Neural cell (in vitro differentiated cells): ENCODE measurements at regions not wholly inside any gene's neighbourhood (a gene's known extent, or its start where the extent isn't known, plus 50 kb on each side); places are given as distances from the start of the nearest gene placed in this dataset.

Source experiments
- H2AFZ ChIP-seq: fragments of 200-600, 300-800 bp; sonication (generic), shearing (Covaris generic); 2 replicates; pipeline ENCODE4 v1.6.0; 2014; ENCODE audit warnings: low read depth, mild to moderate bottlenecking, antibody characterized with exemption, low read length, moderate library complexity
- H3F3A ChIP-seq: fragments of 200-600 bp; shearing (Covaris generic); 2 replicates; pipeline ENCODE4 v1.6.1; 2016; ENCODE audit warnings: mild to moderate bottlenecking, moderate library complexity, mixed read lengths, antibody characterized with exemption, low read length; ENCODE audit not compliant: insufficient read depth, poor library complexity, severe bottlenecking
- H3K27ac ChIP-seq: fragments of 200-600, 300-800 bp; sonication (generic), shearing (Covaris generic); 2 replicates; pipeline ENCODE4 v1.5.1; 2014; ENCODE audit warnings: mild to moderate bottlenecking, low read length, moderate library complexity
- H3K27me3 ChIP-seq: fragments of 300-800, 200-600 bp; sonication (generic), shearing (Covaris generic); 2 replicates; pipeline ENCODE4 v1.6.0; 2014; ENCODE audit warnings: mild to moderate bottlenecking, low read depth, low read length, moderate library complexity; ENCODE audit not compliant: insufficient read depth
- H3K36me3 ChIP-seq: fragments of 300-800, 200-600 bp; sonication (generic), shearing (Covaris generic); 2 replicates; pipeline ENCODE4 v1.5.1; 2014; ENCODE audit warnings: mild to moderate bottlenecking, antibody characterized with exemption, low read length, moderate library complexity; ENCODE audit not compliant: insufficient read depth
- H3K4me2 ChIP-seq: fragments of 300-800, 200-600 bp; sonication (generic), shearing (Covaris generic); 2 replicates; pipeline ENCODE4 v1.6.0; 2014; ENCODE audit warnings: mild to moderate bottlenecking, low read length
- H3K4me3 ChIP-seq: fragments of 300-800, 200-600 bp; sonication (generic), shearing (Covaris generic); 2 replicates; pipeline ENCODE4 v1.5.1; 2014; ENCODE audit warnings: mild to moderate bottlenecking, low read length, moderate library complexity
- H3K79me2 ChIP-seq: fragments of 200-600 bp; shearing (Covaris generic); replicated peaks from 2 replicates; pipeline ENCODE4 v1.6.0; 2014; ENCODE audit warnings: mild to moderate bottlenecking, low read length, moderate library complexity; ENCODE audit not compliant: insufficient read depth
- H3K9ac ChIP-seq: fragments of 300-800, 200-600 bp; sonication (generic), shearing (Covaris generic); 2 replicates; pipeline ENCODE4 v1.6.1; 2016; ENCODE audit warnings: mild to moderate bottlenecking, low read length, mixed read lengths
- H3K9me2 ChIP-seq: fragments of 200-600 bp; shearing (Covaris generic); 2 replicates; pipeline ENCODE4 v1.6.1; 2016; ENCODE audit warnings: mild to moderate bottlenecking, low read length, mixed read lengths; ENCODE audit not compliant: insufficient read depth
- H3K9me3 ChIP-seq: fragments of 200-600, 300-800 bp; sonication (generic), shearing (Covaris generic); 2 replicates; pipeline ENCODE4 v1.6.1; 2016; ENCODE audit warnings: mild to moderate bottlenecking, mixed run types, low read length, moderate library complexity, mixed read lengths
- H4K20me1 ChIP-seq: fragments of 200-600 bp; shearing (Covaris generic); 2 replicates; pipeline ENCODE4 v1.6.1; 2016; ENCODE audit warnings: mild to moderate bottlenecking, mixed run types; ENCODE audit not compliant: insufficient read depth
- EP300 ChIP-seq: fragments of 450-650 bp; conservative IDR thresholded peaks from 2 replicates; pipeline ENCODE4 v1.6.1; 2014; ENCODE audit warnings: antibody characterized with exemption, mild to moderate bottlenecking, moderate library complexity; ENCODE audit not compliant: poor library complexity, severe bottlenecking
- EZH2 ChIP-seq: fragments of 200-600, 300-800 bp; shearing (Covaris generic), sonication (generic); IDR thresholded peaks from 2 replicates; pipeline ENCODE4 v1.6.1; 2014; ENCODE audit warnings: antibody characterized with exemption, low read length, borderline replicate concordance, mild to moderate bottlenecking; ENCODE audit not compliant: insufficient read depth, poor library complexity, severe bottlenecking
- MXI1 ChIP-seq: fragments of 450-650 bp; conservative IDR thresholded peaks from 2 replicates; pipeline ENCODE4 v1.6.1; 2014; ENCODE audit warnings: antibody characterized with exemption, mild to moderate bottlenecking; ENCODE audit not compliant: poor library complexity, severe bottlenecking
- POLR2AphosphoS5 ChIP-seq: IDR thresholded peaks from 2 replicates; pipeline ENCODE4 v1.6.1; 2012
- RAD21 ChIP-seq: fragments of 450-650 bp; conservative IDR thresholded peaks from 2 replicates; pipeline ENCODE4 v1.6.1; 2014; ENCODE audit warnings: antibody characterized with exemption, mild to moderate bottlenecking, moderate library complexity
- SMC3 ChIP-seq: fragments of 450-650 bp; conservative IDR thresholded peaks from 2 replicates; pipeline ENCODE4 v1.6.1; 2014; ENCODE audit warnings: antibody characterized with exemption, mild to moderate bottlenecking, moderate library complexity; ENCODE audit not compliant: poor library complexity
- TAF1 ChIP-seq: IDR thresholded peaks from 2 replicates; pipeline ENCODE4 v1.6.1; 2012; ENCODE audit warnings: low read depth
- TF ChIP-seq, protein P1 (sequence below): IDR thresholded peaks from 2 replicates; pipeline ENCODE4 v1.6.1; 2012; ENCODE audit warnings: borderline replicate concordance
- TF ChIP-seq, protein P2 (sequence below): fragments of 450-650 bp; IDR thresholded peaks from 2 replicates; pipeline ENCODE4 v1.5.1; 2014; ENCODE audit warnings: antibody characterized with exemption, mild to moderate bottlenecking, moderate library complexity; ENCODE audit not compliant: poor library complexity, severe bottlenecking

DNA sequence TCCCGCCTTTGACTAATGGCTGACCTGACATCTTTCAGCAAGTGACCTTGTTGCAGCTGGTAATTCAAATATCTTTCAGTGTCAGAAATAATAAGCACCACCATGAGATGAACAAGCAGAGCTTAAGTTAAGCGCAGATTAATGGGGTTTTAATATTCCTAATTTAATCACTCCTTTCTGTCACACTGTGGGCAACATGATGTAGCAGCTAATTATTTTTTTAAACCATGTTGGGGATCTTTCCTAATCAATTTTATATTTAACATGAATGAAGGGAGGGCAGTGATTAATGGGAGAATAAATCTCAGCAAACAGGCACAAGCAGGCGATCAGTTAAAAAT lies 353.6 kb upstream of the TNRC6C start:
- H3K79me2 ChIP-seq, result no peaks in the 10 kb centered on the region
- H3K4me3 ChIP-seq, result no peak overlapping the region
- no peaks in the 10 kb centered on the region for H3K9me2 ChIP-seq
- no peak overlapping the region for H3K4me2 ChIP-seq
- no peak overlapping the region for H3K27ac ChIP-seq
- H3K9me3 ChIP-seq, result no peaks in the 10 kb centered on the region
- H2AFZ ChIP-seq, result no peak overlapping the region
- no peak overlapping the region for H3K9ac ChIP-seq
- H3F3A ChIP-seq, result no peaks in the 10 kb centered on the region
- H4K20me1 ChIP-seq, result no peaks in the 10 kb centered on the region
- H3K36me3 ChIP-seq, result no peaks in the 10 kb centered on the region
- H3K27me3 ChIP-seq, result no peaks in the 10 kb centered on the region
- TF ChIP-seq MXI1 (no peak), TAF1 (no peak), POLR2AphosphoS5 (no peak), SMC3 (no peak), EP300 (no peak), RAD21 (no peak), EZH2 (no peak)
- TF ChIP-seq, protein P1, sequence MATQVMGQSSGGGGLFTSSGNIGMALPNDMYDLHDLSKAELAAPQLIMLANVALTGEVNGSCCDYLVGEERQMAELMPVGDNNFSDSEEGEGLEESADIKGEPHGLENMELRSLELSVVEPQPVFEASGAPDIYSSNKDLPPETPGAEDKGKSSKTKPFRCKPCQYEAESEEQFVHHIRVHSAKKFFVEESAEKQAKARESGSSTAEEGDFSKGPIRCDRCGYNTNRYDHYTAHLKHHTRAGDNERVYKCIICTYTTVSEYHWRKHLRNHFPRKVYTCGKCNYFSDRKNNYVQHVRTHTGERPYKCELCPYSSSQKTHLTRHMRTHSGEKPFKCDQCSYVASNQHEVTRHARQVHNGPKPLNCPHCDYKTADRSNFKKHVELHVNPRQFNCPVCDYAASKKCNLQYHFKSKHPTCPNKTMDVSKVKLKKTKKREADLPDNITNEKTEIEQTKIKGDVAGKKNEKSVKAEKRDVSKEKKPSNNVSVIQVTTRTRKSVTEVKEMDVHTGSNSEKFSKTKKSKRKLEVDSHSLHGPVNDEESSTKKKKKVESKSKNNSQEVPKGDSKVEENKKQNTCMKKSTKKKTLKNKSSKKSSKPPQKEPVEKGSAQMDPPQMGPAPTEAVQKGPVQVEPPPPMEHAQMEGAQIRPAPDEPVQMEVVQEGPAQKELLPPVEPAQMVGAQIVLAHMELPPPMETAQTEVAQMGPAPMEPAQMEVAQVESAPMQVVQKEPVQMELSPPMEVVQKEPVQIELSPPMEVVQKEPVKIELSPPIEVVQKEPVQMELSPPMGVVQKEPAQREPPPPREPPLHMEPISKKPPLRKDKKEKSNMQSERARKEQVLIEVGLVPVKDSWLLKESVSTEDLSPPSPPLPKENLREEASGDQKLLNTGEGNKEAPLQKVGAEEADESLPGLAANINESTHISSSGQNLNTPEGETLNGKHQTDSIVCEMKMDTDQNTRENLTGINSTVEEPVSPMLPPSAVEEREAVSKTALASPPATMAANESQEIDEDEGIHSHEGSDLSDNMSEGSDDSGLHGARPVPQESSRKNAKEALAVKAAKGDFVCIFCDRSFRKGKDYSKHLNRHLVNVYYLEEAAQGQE, result no peak
- TF ChIP-seq, protein P2, sequence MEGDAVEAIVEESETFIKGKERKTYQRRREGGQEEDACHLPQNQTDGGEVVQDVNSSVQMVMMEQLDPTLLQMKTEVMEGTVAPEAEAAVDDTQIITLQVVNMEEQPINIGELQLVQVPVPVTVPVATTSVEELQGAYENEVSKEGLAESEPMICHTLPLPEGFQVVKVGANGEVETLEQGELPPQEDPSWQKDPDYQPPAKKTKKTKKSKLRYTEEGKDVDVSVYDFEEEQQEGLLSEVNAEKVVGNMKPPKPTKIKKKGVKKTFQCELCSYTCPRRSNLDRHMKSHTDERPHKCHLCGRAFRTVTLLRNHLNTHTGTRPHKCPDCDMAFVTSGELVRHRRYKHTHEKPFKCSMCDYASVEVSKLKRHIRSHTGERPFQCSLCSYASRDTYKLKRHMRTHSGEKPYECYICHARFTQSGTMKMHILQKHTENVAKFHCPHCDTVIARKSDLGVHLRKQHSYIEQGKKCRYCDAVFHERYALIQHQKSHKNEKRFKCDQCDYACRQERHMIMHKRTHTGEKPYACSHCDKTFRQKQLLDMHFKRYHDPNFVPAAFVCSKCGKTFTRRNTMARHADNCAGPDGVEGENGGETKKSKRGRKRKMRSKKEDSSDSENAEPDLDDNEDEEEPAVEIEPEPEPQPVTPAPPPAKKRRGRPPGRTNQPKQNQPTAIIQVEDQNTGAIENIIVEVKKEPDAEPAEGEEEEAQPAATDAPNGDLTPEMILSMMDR, result no peak

DNA sequence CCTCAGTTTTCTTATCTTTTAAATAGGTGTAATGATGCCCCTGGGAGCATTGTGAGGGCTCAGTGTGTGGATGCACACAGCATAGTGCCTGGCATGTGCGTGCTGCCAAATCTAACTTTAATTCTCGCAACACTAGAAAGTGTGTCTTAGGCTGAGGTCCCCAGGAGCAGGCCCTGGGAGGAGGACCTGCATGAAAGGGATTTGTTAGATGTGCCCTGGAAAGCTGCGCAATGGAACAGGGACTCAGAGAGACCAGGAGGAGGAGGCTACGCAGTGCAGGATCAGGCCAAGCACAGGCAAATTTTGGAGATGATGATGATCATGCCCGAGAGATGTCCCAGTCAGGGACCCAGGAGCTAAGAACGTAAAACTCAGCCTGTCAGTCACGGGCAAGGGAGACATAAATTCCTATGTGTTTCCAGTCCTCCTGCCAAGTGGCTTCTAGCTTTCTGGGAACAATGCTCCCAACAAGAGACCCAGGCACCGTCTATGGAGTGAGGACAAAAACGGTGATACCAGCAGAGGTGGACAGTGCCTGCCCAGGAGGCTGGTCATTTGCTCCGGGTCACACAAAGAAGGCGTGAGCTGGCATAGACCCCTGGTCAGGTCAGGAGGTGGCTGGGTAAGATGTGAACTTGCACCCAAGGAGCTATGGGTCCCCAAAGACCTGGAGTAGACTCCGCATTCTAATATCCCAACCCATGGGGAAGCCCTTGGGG lies 352.2 kb upstream of the TNRC6C start:
- no peaks in the 10 kb centered on the region for H3F3A ChIP-seq
- no peaks in the 10 kb centered on the region for H3K36me3 ChIP-seq
- H2AFZ ChIP-seq, result no peak overlapping the region
- no peak overlapping the region for H3K4me2 ChIP-seq
- no peak overlapping the region for H3K9ac ChIP-seq
- H3K4me3 ChIP-seq, result no peak overlapping the region
- H3K9me2 ChIP-seq, result no peaks in the 10 kb centered on the region
- no peaks in the 10 kb centered on the region for H3K27me3 ChIP-seq
- no peaks in the 10 kb centered on the region for H3K9me3 ChIP-seq
- H3K27ac ChIP-seq, result no peak overlapping the region
- TF ChIP-seq SMC3 (no peak), POLR2AphosphoS5 (no peak), TAF1 (no peak), RAD21 (no peak), EZH2 (no peak), EP300 (no peak), MXI1 (no peak)
- TF ChIP-seq, protein P2, result no peak
- TF ChIP-seq, protein P1, result no peak
- H4K20me1 ChIP-seq, result no peaks in the 10 kb centered on the region
- H3K79me2 ChIP-seq, result no peaks in the 10 kb centered on the region
